MM.1S (cell line): ENCODE measurements at regions not wholly inside any gene's neighbourhood (a gene's known extent, or its start where the extent isn't known, plus 50 kb on each side); places are given as distances from the start of the nearest gene placed in this dataset.
"Not testable (repeated sequence)": the region's sequence is repeated elsewhere in the genome, so short reads cannot be mapped to it uniquely, and the experiment has no call there.

Experiments used
- EZH2 ChIP-seq: fragments of 300-600 bp; sonication (generic); optimal IDR thresholded peaks from 2 replicates; pipeline ENCODE3; 2017; ENCODE audit warnings: low read depth, mild to moderate bottlenecking, antibody characterized with exemption, low read length, mixed read lengths
- TF ChIP-seq, protein P1 (sequence below): fragments of 300-600 bp; sonication (generic); IDR thresholded peaks from 2 replicates; pipeline ENCODE4 v1.5.1; 2016; ENCODE audit warnings: antibody characterized with exemption, low read length, mixed read lengths

DNA sequence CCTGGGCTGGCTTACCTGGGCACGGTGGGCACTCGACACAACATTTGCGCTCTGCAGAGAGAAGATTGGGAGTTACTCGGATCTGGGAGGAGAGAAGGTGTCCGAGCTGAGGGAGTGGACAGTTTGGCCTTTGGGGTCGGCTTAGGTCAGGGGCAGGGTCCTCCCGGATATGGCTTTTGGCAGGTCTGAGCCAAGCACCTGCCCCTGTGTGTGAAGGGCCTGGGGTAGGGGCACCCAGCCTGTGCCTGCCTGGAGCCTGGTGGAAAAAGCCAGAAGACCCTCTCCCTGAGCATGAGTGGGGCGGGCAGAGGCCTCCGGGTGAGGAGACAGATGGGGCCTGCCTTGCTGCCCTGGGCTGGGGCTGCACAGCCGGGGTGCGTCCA is 117.7 kb downstream of the TMEM121 start:
- TF ChIP-seq, protein P1, sequence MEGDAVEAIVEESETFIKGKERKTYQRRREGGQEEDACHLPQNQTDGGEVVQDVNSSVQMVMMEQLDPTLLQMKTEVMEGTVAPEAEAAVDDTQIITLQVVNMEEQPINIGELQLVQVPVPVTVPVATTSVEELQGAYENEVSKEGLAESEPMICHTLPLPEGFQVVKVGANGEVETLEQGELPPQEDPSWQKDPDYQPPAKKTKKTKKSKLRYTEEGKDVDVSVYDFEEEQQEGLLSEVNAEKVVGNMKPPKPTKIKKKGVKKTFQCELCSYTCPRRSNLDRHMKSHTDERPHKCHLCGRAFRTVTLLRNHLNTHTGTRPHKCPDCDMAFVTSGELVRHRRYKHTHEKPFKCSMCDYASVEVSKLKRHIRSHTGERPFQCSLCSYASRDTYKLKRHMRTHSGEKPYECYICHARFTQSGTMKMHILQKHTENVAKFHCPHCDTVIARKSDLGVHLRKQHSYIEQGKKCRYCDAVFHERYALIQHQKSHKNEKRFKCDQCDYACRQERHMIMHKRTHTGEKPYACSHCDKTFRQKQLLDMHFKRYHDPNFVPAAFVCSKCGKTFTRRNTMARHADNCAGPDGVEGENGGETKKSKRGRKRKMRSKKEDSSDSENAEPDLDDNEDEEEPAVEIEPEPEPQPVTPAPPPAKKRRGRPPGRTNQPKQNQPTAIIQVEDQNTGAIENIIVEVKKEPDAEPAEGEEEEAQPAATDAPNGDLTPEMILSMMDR, result not testable (repeated sequence)
- not testable (repeated sequence) for TF ChIP-seq EZH2
